Fibroblast of lung (primary cell): ENCODE measurements at regions not wholly inside any gene's neighbourhood (a gene's known extent, or its start where the extent isn't known, plus 50 kb on each side); places are given as distances from the start of the nearest gene placed in this dataset.
"Not testable (repeated sequence)": the region's sequence is repeated elsewhere in the genome, so short reads cannot be mapped to it uniquely, and the experiment has no call there.

Experiments used
- DNase-seq, 2 donors: peaks; one replicate each; pipeline versions ENCODE4 v3.0.0 to v3.0.0-alpha.2; 2010; ENCODE audit warnings: low read depth in 2 of 2
- H2AFZ ChIP-seq: 2 replicates; pipeline ENCODE4 v1.5.1; 2012; ENCODE audit warnings: low read length, control low read depth, inconsistent platforms
- H3K27ac ChIP-seq: 2 replicates; pipeline ENCODE4 v1.5.1; 2011; ENCODE audit warnings: low read length, control low read depth; ENCODE audit not compliant: insufficient read depth
- H3K27me3 ChIP-seq: 2 replicates; pipeline ENCODE4 v1.5.1; 2011; ENCODE audit warnings: mild to moderate bottlenecking, low read length; ENCODE audit not compliant: control insufficient read depth, insufficient read depth
- H3K36me3 ChIP-seq: 2 replicates; pipeline ENCODE4 v1.5.1; 2011; ENCODE audit warnings: low read length; ENCODE audit not compliant: control insufficient read depth, insufficient read depth
- H3K4me1 ChIP-seq: 2 replicates; pipeline ENCODE4 v1.5.1; 2011; ENCODE audit warnings: low read length; ENCODE audit not compliant: control insufficient read depth, insufficient read depth; ENCODE audit errors: extremely low read depth
- H3K4me2 ChIP-seq: 2 replicates; pipeline ENCODE4 v1.5.1; 2011; ENCODE audit warnings: low read length, control low read depth; ENCODE audit not compliant: insufficient read depth; ENCODE audit errors: extremely low read depth
- H3K4me3 ChIP-seq, 4 experiments: fragments of 200-600 bp in 1 of 4; sonication (generic) in 1 of 4; replicated peaks in 1 of 4; 2 replicates each; pipeline ENCODE4 v1.5.1; 2011 to 2016; ENCODE audit warnings: low read length in 4 of 4, low read depth in 3 of 4, mild to moderate bottlenecking in 3 of 4, control low read depth in 2 of 4, inconsistent platforms in 1 of 4, mixed read lengths in 1 of 4; ENCODE audit not compliant: insufficient read depth in 1 of 4; ENCODE audit errors: control extremely low read depth in 1 of 4
- H3K79me2 ChIP-seq: 2 replicates; pipeline ENCODE4 v1.5.1; 2012; ENCODE audit warnings: mild to moderate bottlenecking, low read length, inconsistent platforms; ENCODE audit not compliant: control insufficient read depth, insufficient read depth
- H3K9ac ChIP-seq: 2 replicates; pipeline ENCODE4 v1.5.1; 2011; ENCODE audit warnings: mild to moderate bottlenecking, low read length, control low read depth; ENCODE audit not compliant: insufficient read depth
- H3K9me3 ChIP-seq: 2 replicates; pipeline ENCODE4 v1.5.1; 2012; ENCODE audit warnings: low read depth, low read length; ENCODE audit not compliant: control insufficient read depth, insufficient read depth
- H4K20me1 ChIP-seq: 2 replicates; pipeline ENCODE4 v1.5.1; 2011; ENCODE audit warnings: low read length; ENCODE audit not compliant: control insufficient read depth, insufficient read depth; ENCODE audit errors: extremely low read depth
- TF ChIP-seq, protein P1 (sequence below), 2 donors: IDR thresholded peaks in 1 of 2; conservative IDR thresholded peaks in 1 of 2; 1 replicate in 1 of 2; 2 replicates in 1 of 2; pipeline ENCODE4 v1.5.1; 2011 to 2012; ENCODE audit warnings: low read length in 2 of 2, control low read depth in 1 of 2, inconsistent platforms in 1 of 2, low read depth in 1 of 2, mild to moderate bottlenecking in 1 of 2

DNA sequence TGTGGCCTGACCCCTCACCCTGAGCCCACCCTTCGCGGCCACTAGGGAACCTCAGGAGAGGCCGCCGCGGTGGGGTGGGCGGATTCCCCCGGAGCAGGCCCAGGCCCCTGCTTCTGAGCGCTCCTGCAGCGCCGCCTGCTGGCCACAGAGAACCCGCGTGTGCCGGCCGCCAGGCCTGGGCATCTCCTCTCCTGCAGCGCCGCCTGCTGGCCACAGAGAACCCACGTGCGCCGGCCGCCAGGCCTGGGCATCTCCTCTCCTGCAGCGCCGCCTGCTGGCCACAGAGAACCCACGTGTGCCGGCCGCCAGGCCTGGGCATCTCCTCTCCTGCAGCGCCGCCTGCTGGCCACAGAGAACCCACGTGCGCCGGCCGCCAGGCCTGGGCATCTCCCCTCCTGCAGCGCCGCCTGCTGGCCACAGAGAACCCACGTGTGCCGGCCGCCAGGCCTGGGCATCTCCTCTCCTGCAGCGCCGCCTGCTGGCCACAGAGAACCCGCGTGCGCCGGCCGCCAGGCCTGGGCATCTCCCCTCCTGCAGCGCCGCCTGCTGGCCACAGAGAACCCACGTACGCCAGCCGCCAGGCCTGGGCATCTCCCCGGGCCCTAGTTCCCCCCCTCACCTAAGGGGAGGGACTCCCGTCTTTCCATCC, 126.1 kb downstream of the METRNL start:
- DNase-seq: peak in 1 of 2 donors; percentile 56
- not testable (repeated sequence) for H3K79me2 ChIP-seq

DNA sequence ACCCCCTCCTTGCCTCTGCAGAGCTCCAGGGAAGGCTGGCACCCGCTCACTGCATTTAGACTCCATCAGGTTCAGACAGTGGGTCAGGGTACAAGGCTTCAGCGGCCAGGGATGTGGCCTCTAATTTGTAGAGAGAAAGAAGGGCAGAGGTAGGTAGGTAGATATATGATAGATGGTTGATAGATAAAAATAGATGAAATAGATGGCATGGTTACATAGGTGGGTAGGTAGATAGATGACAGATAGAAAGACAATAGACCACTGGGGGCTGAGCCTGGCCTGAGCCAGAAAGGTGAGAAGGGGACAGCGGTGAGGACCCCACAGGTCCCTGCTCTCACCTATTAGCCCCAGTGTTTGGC, 126.6 kb downstream of the METRNL start:
- not testable (repeated sequence) for H3K4me2 ChIP-seq, H4K20me1 ChIP-seq, H3K79me2 ChIP-seq, H3K9me3 ChIP-seq, H3K27ac ChIP-seq, DNase-seq, H3K4me3 ChIP-seq, H3K27me3 ChIP-seq, H2AFZ ChIP-seq, H3K36me3 ChIP-seq, H3K9ac ChIP-seq
- peaks cover 22% of the 10 kb centered on the region for H3K4me1 ChIP-seq

More for the DNA sequence above, 126.1 kb downstream of the METRNL start:
- peaks cover 24% of the 10 kb centered on the region for H3K4me1 ChIP-seq
- not testable (repeated sequence) for H3K36me3 ChIP-seq, H3K27ac ChIP-seq, H3K4me3 ChIP-seq, H2AFZ ChIP-seq, H3K9me3 ChIP-seq, H3K4me2 ChIP-seq, H3K27me3 ChIP-seq, H3K9ac ChIP-seq, H4K20me1 ChIP-seq
- TF ChIP-seq, protein P1, sequence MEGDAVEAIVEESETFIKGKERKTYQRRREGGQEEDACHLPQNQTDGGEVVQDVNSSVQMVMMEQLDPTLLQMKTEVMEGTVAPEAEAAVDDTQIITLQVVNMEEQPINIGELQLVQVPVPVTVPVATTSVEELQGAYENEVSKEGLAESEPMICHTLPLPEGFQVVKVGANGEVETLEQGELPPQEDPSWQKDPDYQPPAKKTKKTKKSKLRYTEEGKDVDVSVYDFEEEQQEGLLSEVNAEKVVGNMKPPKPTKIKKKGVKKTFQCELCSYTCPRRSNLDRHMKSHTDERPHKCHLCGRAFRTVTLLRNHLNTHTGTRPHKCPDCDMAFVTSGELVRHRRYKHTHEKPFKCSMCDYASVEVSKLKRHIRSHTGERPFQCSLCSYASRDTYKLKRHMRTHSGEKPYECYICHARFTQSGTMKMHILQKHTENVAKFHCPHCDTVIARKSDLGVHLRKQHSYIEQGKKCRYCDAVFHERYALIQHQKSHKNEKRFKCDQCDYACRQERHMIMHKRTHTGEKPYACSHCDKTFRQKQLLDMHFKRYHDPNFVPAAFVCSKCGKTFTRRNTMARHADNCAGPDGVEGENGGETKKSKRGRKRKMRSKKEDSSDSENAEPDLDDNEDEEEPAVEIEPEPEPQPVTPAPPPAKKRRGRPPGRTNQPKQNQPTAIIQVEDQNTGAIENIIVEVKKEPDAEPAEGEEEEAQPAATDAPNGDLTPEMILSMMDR (conservative IDR thresholded peaks at IDR 0.05 in 1 of 2, IDR thresholded peaks at IDR 0.05 in 1 of 2; ENCODE audit: low read depth in 1 of 2, low read length in 2 of 2): peak; percentile 6 to 33

DNA sequence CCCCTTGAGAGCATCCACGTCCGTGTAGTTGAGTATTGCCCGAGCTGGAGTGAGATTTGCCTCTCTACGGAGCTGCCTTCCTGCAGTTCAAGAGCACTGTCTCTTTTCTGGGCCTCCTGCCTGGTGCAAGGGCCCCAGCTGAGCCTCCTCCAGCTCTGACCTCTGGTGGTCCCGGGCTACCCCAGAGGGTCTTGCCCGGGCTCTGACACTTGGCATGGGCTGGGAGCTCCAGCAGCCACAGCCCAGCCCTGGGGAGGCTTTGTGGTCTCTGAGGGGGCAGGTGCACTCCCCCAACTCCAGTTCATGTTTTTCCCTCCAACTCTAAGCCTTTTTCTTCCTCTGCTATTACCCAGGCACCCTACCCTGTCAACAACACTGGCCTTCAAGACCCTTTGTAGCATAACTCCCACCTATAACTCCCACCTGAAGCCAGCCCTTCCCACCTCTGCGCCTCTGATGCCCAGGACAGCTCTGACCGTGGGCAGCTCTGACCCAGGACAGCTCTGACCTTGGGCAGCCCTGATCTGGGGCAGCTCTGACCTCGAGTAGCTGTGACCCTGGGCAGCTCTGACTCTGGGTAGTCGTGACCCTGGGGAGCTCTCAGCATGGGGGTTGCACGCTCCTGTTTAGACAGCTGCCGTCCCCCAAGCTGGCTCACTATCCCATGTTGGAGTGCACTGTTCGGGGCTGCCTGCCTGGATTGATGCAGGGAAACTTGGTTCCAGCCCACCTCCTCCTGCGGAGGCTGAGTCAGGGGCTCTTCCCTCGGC, 127.6 kb downstream of the METRNL start:
- H3K4me2 ChIP-seq, H3K79me2 ChIP-seq, H3K4me3 ChIP-seq, H4K20me1 ChIP-seq, DNase-seq, H3K36me3 ChIP-seq, H3K9me3 ChIP-seq, H2AFZ ChIP-seq, H3K27me3 ChIP-seq, H3K9ac ChIP-seq, H3K27ac ChIP-seq: not testable (repeated sequence)
- peaks cover 21% of the 10 kb centered on the region for H3K4me1 ChIP-seq

DNA sequence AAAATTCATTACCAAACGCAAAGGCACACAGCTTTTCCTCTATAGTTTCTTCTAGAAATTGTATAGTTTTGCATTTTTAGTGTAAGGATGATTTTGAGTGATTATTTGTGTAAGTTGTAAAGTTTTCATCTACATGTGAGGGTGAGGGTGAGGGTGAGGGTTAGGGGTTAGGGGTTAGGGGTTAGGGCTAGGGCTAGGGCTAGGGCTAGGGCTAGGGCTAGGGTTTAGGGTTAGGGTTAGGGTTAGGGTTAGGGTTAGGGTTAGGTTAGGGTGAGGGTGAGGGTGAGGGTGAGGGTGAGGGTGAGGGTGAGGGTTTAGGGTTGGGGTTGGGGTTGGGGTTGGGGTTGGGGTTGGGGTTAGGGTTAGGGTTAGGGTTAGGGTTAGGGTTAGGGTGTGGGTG, 167.6 kb downstream of the METRNL start:
- not testable (repeated sequence) for H3K27ac ChIP-seq, H3K9me3 ChIP-seq, H2AFZ ChIP-seq, H4K20me1 ChIP-seq, H3K4me3 ChIP-seq, H3K9ac ChIP-seq, H3K4me1 ChIP-seq, DNase-seq, H3K79me2 ChIP-seq, H3K36me3 ChIP-seq, H3K4me2 ChIP-seq, H3K27me3 ChIP-seq
